Spleen (tissue), 7 donors: ENCODE measurements at regions not wholly inside any gene's neighbourhood (a gene's known extent, or its start where the extent isn't known, plus 50 kb on each side); places are given as distances from the start of the nearest gene placed in this dataset.

ENCODE experiments used
- POLR2A ChIP-seq, 3 donors: fragments of 450-650 bp; IDR thresholded peaks; one replicate each; pipeline ENCODE4 v1.5.1; 2017; ENCODE audit warnings: antibody characterized with exemption in 3 of 3, mild to moderate bottlenecking in 1 of 3
- TF ChIP-seq, protein P1 (sequence below), 11 experiments: fragments of 200-600 bp in 7 of 11; fragments of 450-650 bp in 4 of 11; sonication (generic) in 4 of 11; IDR thresholded peaks in 8 of 11; conservative IDR thresholded peaks in 3 of 11; 1 replicate in 7 of 11; 2 replicates in 4 of 11; pipeline versions ENCODE4 v1.4.0 to v1.8.0; 2016 to 2021; ENCODE audit warnings: antibody characterized with exemption in 11 of 11, inconsistent platforms in 4 of 11, mild to moderate bottlenecking in 1 of 11
- donor health status: DM: no; HTN: no; CAD: no; lungs with moderate emphysema.
- donor health status: DM: no; HTN: no; CAD: no.
- donor health status: DM: no; HTN: no; CAD: no.

- no peak for TF ChIP-seq POLR2A (IDR thresholded peaks at IDR 0.05)
- TF ChIP-seq, protein P1, sequence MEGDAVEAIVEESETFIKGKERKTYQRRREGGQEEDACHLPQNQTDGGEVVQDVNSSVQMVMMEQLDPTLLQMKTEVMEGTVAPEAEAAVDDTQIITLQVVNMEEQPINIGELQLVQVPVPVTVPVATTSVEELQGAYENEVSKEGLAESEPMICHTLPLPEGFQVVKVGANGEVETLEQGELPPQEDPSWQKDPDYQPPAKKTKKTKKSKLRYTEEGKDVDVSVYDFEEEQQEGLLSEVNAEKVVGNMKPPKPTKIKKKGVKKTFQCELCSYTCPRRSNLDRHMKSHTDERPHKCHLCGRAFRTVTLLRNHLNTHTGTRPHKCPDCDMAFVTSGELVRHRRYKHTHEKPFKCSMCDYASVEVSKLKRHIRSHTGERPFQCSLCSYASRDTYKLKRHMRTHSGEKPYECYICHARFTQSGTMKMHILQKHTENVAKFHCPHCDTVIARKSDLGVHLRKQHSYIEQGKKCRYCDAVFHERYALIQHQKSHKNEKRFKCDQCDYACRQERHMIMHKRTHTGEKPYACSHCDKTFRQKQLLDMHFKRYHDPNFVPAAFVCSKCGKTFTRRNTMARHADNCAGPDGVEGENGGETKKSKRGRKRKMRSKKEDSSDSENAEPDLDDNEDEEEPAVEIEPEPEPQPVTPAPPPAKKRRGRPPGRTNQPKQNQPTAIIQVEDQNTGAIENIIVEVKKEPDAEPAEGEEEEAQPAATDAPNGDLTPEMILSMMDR (IDR thresholded peaks at IDR 0.05 in 8 of 11, conservative IDR thresholded peaks at IDR 0.05 in 3 of 11) = no peak
These were observed 392.6 kb upstream of the ERCC4 start for GRCh38 chr16:13527332-13527731.
